ENCODE measurements at regions not wholly inside any gene's neighbourhood (a gene's known extent, or its start where the extent isn't known, plus 50 kb on each side); places are given as distances from the start of the nearest gene placed in this dataset.

GRCh38 chr12:4133029-4133428 lies 140.5 kb upstream of the CCND2 start:
- DNase-seq, result no peak

- DNase-seq, result no peak
These were observed 152.0 kb upstream of the CCND2 start for GRCh38 chr12:4121506-4122020.

GRCh38 chr12:4120316-4120917 lies 153.1 kb upstream of the CCND2 start:
- no peak for DNase-seq

DNA sequence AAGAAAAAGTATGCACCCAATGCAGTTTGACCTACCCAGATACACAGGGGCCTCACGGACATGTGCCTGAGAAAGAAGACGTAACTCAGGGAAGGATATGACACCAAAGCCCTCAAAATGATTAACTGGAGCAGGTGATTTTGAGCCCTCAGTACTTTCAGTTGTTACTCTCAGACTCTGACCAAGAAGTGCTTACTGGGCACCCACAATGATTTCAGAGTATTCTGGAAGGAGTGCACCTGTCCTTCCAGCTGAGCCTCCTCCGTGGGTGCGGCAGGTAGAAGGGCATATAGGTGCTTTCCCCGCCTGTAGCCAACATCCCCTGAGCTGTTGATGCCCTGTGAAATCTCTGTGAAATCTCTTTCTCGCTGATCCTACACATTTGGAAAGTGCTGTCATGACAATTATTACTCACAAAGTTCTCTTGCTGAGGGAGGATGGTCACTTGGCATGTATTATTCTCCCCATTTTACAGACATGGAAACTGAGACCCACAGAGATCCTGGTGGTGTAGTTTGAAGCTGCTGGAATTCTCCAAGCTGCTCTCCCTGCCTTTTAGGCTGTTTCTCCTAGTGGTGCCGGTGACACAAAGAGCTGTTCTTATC lies 154.3 kb upstream of the CCND2 start:
- no peak for DNase-seq

DNA sequence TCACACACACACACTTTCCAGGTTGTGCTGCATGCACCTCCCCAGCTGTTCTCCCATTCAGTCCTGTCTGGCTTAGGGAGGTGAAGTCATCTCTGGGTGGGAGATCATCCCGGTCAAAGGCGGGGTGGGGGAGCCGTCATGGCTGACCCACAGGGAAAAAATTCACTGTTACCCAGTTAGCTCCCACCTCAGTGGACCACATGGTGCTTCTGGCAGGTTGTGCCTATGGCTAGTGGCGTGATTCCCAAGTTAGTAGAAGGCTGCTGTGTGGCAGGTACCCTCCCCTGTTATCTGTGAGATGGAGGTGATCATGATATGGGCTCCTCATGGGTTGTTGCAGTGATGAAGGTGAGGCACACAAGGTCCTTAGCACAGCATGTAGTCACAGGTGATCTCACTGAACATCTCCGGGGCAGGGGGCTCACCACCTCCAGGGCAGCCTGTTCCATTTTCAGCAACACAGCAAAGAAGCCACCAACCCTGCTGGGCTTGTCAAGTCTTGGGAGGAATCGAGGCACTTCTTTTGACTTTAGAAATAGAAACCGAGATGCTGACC lies 154.9 kb upstream of the CCND2 start:
- no peak for DNase-seq

DNA sequence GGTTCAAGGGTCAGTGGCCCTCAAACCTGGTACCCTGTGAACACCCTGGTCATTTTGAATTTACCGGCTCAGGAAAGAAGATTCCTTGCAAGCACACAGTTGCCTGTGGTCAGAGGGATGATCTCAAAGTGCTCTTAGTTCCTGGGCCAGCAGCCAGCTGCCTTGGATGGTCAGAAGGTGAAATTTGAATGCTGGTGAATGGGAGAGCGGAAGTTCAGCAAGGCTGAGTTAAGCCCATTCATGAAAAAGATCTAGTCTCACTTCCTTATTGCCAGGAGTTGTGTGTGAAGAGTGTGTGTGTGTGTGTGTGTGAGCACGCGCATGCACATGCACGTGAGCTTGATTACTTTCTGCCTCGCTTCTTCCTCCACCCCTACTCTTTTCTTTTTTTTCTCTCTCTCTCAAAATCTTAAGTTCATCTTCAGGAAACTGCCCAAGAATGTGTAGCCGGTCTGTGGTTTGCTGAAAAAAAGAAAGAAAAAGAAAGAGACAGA lies 155.5 kb upstream of the CCND2 start:
- DNase-seq, result no peak

GRCh38 chr12:4117386-4118016 lies 156.1 kb upstream of the CCND2 start:
- DNase-seq, result no peak

GRCh38 chr12:4116251-4117111 lies 157.1 kb upstream of the CCND2 start:
- no peak for DNase-seq

DNA sequence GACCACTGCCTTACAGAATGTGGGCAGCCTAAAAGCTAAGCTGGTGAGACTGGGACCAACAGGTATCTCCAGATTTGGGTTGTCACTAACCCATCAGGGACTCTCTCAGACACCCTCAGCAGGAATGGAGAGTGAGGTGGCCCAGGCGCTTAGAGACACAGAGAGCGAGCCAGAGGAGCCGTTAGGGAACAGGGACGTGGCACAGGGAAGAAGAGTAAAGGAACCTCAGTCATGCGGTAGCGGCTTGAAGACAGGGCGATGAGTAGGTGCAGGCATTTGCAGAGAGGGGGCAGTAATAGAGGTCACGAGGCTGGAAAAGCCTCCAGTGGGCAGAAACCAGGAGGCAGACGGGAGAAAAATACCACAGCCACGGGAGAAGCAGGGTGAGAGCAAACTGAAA lies 158.0 kb upstream of the CCND2 start:
- no peak for DNase-seq

GRCh38 chr12:4114986-4115385 lies 158.6 kb upstream of the CCND2 start:
- DNase-seq, result no peak

- DNase-seq, result no peak
These were observed 160.7 kb upstream of the CCND2 start for GRCh38 chr12:4112734-4113325.

DNA sequence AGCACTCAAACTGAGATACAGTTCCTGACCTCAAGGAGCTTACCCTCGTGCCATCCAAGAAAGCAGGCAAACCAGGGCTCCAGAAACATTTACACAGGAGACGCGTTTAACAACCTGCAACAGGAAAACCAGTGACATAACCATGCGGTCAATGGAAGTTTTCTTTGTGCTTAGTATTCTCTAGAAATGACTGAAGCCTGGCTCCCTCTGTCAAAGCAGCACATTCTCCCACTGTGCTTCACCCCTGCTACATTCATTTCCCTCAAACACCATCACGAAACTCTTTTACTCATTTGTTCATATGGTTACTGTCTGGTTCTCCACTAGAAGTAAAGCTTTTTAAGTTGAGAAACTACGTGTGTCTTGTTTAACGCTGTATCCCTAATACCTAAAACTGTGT lies 161.3 kb upstream of the CCND2 start:
- DNase-seq, result no peak

DNA sequence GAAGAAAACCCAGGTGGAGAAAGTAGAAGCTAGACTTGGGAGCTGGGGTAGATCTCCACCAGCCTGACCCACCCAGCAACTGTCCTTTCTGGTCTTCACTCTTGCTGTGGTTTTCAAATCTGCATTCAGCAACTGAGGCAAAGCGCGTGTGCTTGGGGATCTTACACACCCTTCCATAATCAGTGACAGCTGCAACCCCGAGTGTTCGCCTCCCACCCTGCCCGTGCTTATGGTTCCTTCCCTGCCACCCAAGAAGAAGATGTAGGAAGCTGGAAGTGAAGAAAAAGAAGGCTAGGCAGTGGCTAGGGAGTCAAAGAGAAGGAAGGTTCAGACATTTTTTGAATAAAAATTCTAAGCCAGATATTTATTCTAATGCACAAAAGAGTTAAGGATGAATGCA lies 162.6 kb upstream of the CCND2 start:
- DNase-seq, result no peak

- no peak for DNase-seq
These were observed 163.7 kb upstream of the CCND2 start for GRCh38 chr12:4109826-4110225.

GRCh38 chr12:4108803-4109345 lies 164.7 kb upstream of the CCND2 start:
- DNase-seq, result no peak

GRCh38 chr12:4107911-4108697 lies 165.5 kb upstream of the CCND2 start:
- DNase-seq, result no peak

DNA sequence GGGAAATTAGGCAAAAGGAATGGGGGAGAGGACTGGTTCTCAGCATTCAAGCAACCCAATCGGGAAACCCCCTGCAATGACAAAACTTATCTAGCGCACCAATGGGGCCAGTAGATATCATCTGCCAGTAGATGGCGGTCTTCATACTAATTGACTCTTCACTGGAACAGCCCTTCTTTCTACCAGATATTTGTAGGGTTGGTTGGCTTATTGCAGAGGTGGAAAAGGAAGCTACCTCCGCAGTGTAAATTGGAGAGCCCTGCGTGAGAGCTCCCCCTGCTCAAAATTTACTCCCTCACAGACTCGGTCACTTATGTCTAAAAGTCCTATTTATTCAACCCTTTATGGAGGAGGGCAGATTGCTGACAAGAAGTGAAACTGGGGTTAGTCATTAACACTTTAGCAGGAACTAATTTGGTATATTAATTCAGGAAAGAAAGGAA lies 166.1 kb upstream of the CCND2 start:
- no peak for DNase-seq

DNA sequence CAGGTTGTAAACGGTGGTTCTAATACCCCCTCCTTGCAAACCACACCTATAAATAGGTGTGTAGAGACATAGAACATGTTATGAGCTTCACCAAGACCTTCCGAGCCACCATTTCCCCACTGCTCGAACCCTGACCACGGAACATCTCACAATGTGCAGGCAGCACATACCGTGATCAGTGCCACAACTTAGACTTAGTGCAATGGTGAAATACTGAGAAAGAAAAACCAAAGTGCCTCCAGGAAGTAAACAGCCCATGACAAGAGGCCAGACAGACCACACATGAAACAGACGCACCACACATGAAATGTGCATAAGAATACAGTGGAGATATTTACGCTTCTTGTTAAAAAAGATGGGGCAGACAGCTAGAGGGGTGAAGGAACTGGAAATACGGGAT lies 166.9 kb upstream of the CCND2 start:
- DNase-seq, result no peak

DNA sequence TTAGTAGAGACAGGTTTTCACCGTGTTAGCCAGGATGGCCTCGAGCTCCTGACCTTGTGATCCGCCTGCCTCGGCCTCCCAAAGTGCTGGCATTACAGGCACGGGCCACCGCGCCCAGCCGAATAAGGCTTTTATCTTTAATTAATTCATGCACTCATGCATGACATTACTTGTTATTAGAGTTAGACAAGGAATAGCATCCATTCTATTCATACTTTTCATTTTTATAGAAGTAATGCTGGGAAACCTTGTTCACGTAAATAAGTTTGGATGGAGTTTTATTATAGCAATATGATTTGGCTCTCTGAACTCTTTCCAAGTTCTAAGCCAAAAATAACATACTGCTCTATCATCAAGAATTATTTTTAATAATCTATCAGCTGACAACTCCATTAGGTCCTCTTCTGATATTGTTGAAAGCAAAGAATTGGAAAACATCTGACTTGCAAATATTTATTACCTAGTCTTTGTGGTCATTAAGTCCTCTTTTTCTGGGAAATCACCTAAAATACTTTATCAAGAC lies 168.8 kb upstream of the CCND2 start:
- no peak for DNase-seq

DNA sequence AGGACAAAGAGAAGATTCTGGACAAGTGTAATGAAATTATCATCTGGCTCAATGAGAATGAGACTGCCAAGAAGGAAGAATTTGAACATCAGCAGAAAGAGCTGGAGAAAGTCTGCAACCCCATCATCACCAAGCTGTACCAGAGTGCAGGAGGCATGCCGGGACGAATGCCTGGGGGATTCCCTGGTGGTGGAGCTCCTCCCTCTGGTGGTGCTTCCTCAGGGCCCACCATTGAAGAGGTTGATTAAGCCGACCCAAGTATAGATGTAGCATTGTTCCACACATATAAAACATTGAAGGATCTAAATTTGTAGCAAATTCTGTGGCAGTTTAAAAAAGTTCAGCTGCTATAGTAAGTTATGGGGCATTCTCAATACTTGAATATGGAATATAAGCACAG lies 174.3 kb upstream of the CCND2 start:
- no peak for DNase-seq
